ENCODE measurements at regions not wholly inside any gene's neighbourhood (a gene's known extent, or its start where the extent isn't known, plus 50 kb on each side); places are given as distances from the start of the nearest gene placed in this dataset.
"Not testable (repeated sequence)": the region's sequence is repeated elsewhere in the genome, so short reads cannot be mapped to it uniquely, and the experiment has no call there.

- no peak for DNase-seq
Measured at GRCh38 chr14:34058510-34058909, 107.6 kb upstream of the EGLN3 start.

DNA sequence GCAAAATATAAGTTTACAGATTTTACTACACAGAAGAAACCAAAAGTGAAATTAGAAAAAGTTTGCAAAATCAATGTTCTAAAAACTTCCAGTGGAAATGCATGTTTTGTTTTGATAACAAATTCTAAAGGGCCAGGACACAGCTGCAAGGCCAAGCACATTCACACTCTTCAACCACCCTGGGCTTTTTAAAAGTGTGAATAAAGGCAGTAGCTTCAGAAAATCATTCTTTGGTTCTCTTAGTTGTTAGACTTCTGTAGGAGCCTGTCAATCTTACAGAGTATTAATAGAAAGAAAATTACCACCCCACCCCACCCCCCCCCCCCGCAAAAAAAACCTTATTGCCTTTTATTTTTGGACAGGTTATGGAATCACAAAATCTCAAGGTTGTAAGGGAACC is 105.2 kb upstream of the EGLN3 start:
- DNase-seq = no peak

GRCh38 chr14:34055157-34055950 is 104.5 kb upstream of the EGLN3 start:
- no peak for DNase-seq

DNA sequence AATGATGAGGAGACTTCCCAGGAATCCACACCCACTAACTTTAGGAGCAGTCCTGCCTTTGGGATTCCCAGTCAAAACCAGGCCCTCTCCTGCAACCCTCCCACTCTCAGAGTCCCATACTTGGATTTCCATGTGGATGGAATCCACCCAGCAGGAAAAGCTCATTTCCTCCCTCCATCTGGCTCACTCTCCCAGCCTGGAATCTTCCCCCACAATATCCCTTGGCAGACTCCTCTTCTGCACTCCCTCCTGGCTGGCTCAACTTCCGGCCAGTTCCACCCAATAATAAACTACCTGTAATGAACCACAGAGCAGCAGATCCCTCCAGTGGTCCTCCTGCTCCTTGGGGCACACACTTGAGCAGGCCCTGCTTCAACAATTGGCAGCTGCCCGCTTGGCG is 102.8 kb upstream of the EGLN3 start:
- no peak for DNase-seq

GRCh38 chr14:34052658-34053014 is 101.8 kb upstream of the EGLN3 start:
- DNase-seq = no peak

DNA sequence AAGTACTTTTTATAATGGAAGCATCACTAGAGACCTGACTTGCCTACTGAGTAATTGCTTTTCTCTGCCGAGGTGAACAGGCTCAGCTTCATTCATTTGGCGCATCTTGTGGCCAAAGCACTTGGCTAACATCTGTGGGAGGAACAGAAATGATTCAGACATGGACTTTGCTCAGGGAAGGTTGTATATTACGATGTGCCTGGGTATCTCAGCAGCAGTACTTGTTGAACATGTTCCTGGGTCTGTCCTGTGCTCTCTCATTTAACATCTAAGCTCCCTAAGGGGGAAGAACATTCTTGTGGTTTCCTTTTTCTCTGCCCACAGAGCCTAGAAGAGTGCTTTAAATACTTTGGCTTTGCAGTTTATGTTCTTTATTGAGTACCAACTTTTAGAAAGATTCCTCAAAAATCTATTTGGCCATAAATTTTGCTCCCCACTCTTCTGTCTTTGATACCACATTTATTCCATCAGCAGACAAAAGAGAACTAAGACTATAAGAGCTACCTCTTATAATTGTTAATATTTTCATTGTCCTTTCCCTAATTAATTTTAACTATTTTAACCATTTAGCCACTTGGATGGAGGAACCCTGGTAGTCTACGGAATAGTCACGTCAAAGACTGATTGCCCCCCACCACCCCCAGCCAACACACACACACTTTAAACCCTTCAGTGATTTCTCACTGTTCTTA is 101.2 kb upstream of the EGLN3 start:
- DNase-seq = no peak

GRCh38 chr14:34050606-34051005 is 99.7 kb upstream of the EGLN3 start:
- DNase-seq = no peak

DNA sequence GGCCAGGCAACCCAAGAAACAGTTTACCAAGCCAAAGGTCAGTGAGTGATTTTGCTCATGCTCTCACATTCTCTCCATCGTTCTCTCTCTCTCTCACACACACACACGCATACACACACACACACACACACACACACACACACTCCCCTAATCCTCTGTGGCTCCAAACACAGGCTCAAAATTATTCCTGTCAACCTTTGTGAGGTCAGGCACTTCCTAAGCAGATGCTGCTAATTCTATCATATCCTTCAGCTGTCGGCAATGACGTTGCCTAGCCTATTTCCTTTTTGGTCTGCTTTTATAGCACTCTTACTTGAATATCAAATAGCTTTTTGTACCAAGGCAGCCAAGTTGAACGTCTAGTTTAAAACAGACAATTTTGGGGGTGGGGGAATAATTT is 98.9 kb upstream of the EGLN3 start:
- no peak for DNase-seq

DNA sequence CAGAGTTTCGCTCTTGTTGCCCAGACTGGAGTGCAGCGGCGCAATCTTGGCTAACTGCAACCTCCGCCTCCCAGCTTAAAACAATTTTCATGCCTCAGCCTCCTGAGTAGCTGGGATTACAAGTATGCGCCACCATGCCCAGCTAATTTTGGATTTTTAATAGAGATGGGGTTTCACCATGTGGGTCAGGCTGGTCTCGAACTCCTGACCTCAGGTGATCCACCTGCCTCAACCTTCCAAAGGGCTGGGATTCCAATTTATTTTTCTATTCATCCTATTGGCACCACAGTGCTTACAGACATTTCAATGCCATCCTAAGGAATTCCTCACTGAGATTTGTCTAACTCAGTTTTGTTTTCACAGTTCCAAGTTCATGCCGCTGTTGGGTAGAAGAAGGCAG is 98.3 kb upstream of the EGLN3 start:
- DNase-seq = not testable (repeated sequence)

DNA sequence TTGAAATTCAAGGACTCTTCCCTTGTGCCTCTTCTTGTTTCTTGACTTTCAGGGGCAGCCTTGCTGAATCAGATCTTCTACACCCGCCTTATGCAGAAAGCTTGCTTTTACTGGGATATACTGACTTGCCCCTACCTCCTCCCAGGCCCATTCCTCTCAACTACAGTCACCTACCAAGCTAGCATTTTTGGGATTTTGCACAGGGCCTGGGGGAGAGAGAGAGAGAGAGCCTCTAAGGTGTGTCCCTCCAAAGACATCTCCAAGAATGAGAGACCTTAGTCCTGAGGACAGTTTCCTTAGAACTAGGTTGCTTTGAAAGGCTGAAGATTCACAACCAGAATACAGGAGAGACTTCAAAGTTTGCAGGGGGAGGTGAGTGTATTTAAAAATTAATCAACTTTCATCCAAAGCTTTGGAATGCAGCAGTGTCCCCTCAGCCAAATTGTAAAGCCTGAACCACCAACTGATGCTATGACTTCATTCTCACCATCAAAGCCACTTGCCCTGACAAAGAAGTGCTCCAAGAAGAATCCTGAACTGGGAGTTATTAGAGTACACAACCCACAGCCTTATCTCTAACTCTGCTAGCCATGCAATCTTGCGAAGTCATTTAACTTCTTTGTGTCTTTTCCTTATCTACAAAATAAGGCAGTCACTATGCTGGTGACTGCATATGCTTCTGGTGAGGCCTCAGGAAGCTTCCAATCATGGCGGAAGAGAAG is 96.1 kb upstream of the EGLN3 start:
- no peak for DNase-seq

- no peak for DNase-seq
Measured at GRCh38 chr14:34044666-34045306, 93.9 kb upstream of the EGLN3 start.

GRCh38 chr14:34044373-34044637 is 93.4 kb upstream of the EGLN3 start:
- no peak for DNase-seq

GRCh38 chr14:34043627-34044372 is 92.9 kb upstream of the EGLN3 start:
- DNase-seq = no peak

GRCh38 chr14:34041220-34041619 is 90.3 kb upstream of the EGLN3 start:
- DNase-seq = no peak

GRCh38 chr14:34040766-34041165 is 89.9 kb upstream of the EGLN3 start:
- DNase-seq = no peak

GRCh38 chr14:34039428-34040047 is 88.7 kb upstream of the EGLN3 start:
- DNase-seq = no peak

DNA sequence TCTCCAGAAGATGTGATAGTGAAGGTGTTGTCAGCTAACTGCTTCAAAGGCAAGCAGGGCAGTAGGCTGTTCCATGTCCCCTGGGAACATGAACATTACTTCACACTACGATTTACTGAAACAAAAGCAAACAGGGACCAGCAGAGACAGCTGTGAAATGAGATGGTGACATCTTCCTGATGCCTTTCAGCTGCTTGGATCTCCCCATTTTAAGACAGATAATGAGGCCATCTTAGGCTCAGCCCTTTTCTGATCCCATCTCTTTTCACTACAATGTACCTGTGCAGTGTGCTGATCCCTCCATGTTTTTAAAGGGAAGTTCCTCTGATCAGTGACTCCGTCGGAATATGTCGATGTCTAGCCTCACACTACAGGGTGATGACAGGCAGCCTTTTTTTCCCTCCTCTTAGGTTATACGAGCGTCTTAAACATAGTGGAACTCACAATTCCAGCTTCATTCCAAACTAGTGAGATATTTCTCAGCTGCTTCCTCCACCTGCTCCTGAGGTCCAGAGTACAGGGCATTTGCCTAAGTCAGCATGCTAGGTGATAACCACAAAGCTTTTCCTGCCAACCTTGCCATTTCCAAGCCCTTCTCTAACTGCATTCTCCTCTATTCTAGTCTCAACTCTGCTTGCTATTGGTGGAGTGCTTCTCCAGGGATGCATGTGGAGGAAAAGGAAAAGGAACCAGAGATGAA is 87.6 kb upstream of the EGLN3 start:
- DNase-seq = no peak

DNA sequence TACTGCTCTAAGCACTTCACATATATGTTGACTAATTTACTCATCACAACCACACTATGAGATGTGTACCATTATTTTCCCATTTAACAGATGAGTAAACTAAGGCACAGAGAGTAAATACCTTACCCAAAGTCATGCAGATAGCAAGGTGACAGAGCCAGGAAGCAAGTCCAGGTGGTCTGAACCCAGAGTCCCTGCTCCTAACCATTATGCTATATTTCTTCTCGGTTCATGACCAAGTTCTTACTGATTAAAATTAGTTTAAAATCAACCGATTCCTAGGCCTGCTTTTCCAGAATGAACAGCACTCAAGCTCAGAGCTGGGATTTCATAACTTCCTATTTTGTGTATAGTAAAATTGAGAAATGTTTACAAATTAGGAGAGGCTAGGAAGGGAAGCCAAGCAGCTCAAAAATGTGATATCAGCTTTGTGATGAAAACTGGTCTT is 85.5 kb upstream of the EGLN3 start:
- no peak for DNase-seq

GRCh38 chr14:34035934-34036250 is 85.0 kb upstream of the EGLN3 start:
- DNase-seq = no peak

DNA sequence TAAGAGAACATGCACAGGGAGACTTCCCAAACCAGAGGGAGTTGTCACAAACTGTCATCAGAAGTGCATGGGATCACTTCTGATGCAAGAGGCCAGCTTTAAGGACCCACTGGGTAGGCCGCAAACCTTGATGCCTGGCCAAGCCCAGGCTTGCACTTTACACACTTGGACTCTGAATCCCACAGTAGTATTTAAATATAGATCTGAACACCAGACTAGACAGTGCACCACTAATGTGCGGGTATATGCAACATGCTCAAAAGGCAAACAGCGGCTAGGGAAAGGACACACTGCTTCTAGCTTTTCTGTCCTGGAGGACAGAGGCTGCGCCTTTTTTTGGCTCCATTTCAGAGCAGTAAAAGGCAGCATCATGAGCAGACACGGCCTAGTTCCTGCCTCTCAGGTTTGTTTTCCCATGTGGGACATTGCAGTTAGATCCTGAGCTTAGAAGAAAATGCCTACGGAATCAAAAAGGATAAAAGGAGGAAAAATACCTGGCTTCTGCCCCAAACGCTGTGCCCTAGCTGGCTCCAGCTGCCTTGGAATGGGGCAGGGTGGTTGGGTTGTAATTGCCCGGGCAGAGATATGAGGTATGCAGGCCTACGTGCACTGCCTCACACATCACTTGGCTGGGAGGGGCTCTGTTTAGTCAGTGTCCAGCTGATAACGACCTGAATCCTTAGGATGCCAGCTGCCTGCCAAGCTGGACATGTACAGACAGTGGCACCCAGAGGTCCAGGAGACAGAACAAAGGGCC is 84.5 kb upstream of the EGLN3 start:
- DNase-seq = no peak
